Prostate gland (tissue), 2 donors: ENCODE measurements at regions not wholly inside any gene's neighbourhood (a gene's known extent, or its start where the extent isn't known, plus 50 kb on each side); places are given as distances from the start of the nearest gene placed in this dataset.

Source experiments
- POLR2AphosphoS5 ChIP-seq: sonication (generic); formaldehyde crosslinking; IDR thresholded peaks from one replicate; pipeline ENCODE4 v1.6.1; 2017; ENCODE audit warnings: antibody characterized with exemption
- TF ChIP-seq, protein P1 (sequence below), 4 experiments: fragments of 200-600 bp in 2 of 4; fragments of 450-650 bp in 2 of 4; sonication (generic) in 2 of 4; IDR thresholded peaks; 1 replicate in 3 of 4; 2 replicates in 1 of 4; pipeline ENCODE4 v1.5.1; 2016 to 2019; ENCODE audit warnings: antibody characterized with exemption in 4 of 4, mild to moderate bottlenecking in 2 of 4, moderate library complexity in 2 of 4

DNA sequence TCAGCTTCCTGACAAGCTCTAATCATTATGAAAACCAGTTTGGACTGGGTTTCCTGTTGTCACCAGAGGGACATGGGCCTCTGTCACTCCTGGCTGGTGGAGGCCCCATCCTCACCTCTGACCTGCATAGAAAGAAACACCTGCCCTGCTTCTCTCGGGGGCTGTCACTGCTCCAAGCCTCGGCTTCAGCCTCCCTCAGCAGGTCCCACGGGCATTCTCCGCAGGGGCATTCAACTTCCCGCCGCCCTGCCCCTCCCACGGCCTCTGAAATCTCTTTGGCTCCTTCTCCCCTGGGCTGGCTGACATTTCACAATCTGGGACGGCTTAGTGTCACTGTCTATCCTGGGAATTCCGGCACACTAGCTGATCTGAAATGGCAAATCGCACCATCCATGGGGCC lies 257.9 kb downstream of the CTTN start:
- TF ChIP-seq, protein P1, sequence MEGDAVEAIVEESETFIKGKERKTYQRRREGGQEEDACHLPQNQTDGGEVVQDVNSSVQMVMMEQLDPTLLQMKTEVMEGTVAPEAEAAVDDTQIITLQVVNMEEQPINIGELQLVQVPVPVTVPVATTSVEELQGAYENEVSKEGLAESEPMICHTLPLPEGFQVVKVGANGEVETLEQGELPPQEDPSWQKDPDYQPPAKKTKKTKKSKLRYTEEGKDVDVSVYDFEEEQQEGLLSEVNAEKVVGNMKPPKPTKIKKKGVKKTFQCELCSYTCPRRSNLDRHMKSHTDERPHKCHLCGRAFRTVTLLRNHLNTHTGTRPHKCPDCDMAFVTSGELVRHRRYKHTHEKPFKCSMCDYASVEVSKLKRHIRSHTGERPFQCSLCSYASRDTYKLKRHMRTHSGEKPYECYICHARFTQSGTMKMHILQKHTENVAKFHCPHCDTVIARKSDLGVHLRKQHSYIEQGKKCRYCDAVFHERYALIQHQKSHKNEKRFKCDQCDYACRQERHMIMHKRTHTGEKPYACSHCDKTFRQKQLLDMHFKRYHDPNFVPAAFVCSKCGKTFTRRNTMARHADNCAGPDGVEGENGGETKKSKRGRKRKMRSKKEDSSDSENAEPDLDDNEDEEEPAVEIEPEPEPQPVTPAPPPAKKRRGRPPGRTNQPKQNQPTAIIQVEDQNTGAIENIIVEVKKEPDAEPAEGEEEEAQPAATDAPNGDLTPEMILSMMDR (IDR thresholded peaks at IDR 0.05), result no peak
- TF ChIP-seq POLR2AphosphoS5, result no peak
